ENCODE measurements at regions not wholly inside any gene's neighbourhood (a gene's known extent, or its start where the extent isn't known, plus 50 kb on each side); places are given as distances from the start of the nearest gene placed in this dataset.

DNA sequence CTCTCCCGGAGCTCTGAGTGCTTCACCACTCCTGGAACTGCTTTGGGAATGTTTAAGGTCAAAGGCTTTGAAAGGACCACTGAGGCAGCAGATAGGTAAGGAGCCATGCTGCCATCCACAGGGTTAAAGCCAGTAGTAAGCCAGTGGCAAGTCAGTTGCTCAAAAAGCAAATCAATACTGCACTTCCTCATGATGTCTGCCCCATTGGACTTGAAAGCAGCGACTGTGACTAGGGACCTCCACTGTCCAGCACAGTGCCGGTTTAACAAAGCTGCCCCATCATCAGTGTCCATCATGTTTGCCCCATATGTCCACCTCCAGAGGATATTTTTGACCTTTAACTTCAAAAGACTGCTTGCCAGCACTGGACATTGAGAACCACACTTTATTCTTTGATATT lies 49.9 kb upstream of the FGF13 start:
- no peak for TF ChIP-seq CTCF (IDR thresholded peaks at IDR 0.05)
- TF ChIP-seq EP300 (IDR thresholded peaks at IDR 0.05; ENCODE audit: low read depth) = no peak

Data from transverse colon (tissue), 3 donors.